GM19467 (cell line): ENCODE measurements at regions not wholly inside any gene's neighbourhood (a gene's known extent, or its start where the extent isn't known, plus 50 kb on each side); places are given as distances from the start of the nearest gene placed in this dataset.
"Not testable (repeated sequence)": the region's sequence is repeated elsewhere in the genome, so short reads cannot be mapped to it uniquely, and the experiment has no call there.

Source experiments
- ATAC-seq: cut with Tn5 transposase; IDR thresholded peaks from one replicate; pipeline ENCODE4 v1.9.1; 2021; ENCODE audit warnings: mild to moderate bottlenecking, moderate library complexity; ENCODE audit not compliant: unreplicated experiment

DNA sequence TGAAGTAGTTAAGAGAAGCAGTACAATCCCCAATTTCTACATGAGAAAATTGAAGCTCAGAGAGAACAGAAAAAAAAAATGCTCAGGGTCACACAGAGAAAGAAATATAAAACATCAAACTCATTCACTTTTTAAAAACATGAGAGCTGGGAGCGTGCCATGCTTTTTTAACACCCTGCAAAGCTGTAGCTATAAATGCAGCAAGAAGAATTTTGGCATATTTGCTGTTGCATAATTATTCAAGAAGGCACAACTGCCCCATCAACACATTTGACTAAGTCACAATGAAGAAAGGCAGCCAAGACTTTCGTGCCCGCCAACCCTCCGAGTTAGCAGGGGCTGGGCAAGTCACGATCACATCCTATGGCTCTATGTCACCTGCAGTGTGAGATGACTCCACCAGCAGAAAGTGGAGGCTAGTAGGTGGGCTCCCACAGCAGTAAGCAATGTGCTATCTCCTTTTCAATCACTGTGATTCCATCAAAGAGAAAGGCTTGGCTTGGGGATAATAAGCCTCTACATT is 214.8 kb downstream of the DHX15 start:
- no peak for ATAC-seq

DNA sequence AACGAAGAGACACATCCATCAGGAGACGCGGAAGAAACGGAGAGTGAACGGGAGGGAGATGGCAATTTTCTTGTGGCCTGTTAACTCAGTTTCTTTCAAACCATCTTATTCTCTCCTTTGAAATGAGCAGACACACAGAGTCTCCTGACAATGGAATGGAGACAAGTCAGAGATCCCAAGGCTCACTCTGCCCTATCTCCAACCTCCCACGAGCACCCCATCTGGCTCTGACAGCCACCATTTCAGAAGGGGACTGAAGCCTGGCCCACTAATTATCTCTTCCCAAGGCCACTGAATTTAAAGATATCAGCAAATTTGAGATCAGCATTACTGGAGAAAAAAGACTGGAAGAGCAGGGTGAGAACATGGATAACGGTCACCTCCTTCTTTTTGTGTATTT is 215.6 kb downstream of the DHX15 start:
- no peak for ATAC-seq

DNA sequence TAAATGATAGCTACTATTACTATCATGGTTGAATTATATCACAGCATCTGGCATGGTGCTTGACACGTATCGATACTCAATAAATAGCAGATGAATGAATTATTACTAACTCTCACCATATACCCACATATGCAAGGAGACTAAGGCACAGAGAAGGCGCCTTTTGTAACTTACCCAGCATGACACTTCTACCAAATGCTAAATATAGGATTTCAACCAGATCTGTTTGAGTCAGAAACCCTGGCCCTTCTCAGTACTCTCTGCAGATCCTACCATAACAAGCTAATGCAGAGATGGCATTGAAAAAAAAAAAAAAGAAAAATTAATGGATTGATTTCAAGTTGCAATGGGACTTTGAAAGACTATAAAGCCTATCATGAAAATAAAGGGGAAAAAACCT is 219.5 kb downstream of the DHX15 start:
- ATAC-seq: no peak

DNA sequence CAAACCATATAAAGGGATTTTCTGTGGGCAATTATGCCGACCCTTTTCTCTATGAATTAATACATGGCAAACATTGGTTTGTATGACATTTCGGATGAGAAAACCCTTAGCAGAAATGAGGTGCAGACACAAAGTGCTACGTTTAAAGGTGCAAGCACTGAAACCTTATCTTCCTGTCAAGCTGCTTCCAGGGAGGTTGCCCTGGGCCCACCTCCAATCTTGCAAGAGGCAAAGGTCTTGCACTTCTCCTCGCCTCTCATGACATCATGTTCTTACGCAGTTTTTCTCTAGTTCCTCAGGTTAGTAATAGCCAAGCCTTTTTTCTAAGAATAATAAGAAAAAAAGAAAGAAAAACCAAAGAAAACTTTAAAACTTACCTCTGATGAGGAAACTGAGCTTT is 220.1 kb downstream of the DHX15 start:
- ATAC-seq: no peak

DNA sequence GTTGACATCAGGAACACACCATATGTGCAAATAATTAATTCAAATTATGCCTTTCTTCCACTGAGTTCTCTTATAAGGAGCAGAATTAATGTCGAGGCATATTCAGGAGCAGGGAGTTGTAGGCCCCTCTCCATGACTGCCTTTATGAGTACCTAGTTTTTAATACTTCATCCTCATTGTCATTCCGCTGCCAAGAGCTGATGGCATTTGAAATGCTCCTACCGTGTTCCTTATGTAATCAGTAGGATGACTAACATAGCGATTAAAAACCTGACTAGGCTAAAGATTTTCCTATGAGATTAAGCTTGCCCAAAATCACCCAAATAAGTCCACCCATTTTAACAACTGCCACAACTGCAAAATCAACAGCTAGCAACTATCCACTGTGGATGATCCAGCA is 220.6 kb downstream of the DHX15 start:
- ATAC-seq: no peak

DNA sequence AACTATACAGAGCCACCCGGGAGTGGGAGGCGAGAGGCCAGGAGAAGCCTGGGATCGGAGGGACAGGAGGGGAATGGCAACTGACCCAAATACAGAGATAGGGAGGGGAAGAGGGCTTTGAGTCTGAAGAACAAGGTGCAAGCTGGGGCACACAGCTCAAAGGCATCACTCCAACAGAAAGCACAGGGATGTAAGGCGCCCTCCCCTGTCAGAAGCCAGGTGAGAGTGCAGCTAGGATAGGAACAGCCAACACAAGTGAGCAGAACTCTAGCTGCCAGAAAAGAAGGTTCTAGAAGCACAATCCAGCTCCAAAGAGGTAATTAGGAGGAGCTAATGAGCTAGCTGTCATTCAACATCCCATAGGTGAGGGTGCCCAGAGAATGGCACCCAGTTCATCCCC is 232.2 kb downstream of the DHX15 start:
- no peak for ATAC-seq

DNA sequence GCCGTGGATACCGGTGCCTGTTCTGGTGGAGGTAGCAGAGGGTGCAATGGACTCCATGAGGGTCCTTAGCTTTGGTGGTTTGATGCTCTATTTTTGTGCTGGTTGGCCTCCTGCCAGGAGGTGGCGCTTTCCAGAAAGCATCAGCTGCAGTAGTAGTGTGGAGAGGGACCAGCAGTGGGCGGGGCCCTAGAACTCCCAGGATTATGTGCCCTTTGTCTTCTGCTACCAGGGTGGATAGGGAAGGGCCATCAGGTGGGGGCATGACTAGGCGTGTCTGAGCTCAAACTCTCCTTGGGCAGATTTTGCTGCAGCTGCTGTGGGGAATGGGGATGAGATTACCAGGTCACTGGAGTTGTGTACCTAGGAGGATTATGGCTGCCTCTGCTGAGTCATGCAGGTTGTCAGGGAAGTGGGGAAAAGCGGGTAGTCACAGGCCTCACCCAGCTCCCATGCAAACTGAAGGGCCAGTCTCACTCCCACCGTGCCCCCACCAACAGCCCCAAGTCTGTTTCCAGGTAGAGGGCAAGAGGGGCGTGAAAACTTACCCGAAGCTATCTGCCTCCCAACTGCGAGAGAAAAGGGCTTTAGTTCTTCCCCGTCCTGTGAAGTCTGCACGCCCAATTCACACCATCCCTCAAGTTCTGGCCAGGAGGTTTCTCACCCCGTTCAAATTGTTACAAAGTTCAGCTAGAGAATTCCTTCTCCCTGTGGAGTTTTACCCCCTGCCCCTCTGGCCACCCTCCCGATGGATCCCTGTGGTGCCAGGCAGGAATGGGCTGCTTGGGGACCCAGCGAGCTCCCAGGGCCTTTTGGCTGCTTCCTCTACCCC is 235.0 kb downstream of the DHX15 start:
- not testable (repeated sequence) for ATAC-seq

DNA sequence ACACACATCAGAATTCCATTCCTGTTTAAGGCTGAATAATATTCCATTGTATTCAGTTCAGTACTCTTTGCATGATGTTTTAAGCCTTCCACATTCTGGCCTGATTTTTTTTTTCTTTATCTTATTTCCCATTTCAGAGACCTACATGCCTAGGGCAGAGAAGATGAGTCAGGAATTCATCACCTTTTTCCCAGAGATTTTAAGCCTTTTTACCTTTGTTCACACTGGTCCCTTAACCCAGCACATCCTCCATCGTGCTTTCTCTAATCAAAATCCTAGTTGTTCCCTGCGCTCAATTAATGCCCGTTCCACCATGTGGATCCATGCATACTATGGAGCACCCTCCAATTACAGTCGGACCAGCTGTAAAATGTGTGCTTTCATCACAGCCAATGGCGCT is 245.1 kb downstream of the DHX15 start:
- ATAC-seq: no peak

DNA sequence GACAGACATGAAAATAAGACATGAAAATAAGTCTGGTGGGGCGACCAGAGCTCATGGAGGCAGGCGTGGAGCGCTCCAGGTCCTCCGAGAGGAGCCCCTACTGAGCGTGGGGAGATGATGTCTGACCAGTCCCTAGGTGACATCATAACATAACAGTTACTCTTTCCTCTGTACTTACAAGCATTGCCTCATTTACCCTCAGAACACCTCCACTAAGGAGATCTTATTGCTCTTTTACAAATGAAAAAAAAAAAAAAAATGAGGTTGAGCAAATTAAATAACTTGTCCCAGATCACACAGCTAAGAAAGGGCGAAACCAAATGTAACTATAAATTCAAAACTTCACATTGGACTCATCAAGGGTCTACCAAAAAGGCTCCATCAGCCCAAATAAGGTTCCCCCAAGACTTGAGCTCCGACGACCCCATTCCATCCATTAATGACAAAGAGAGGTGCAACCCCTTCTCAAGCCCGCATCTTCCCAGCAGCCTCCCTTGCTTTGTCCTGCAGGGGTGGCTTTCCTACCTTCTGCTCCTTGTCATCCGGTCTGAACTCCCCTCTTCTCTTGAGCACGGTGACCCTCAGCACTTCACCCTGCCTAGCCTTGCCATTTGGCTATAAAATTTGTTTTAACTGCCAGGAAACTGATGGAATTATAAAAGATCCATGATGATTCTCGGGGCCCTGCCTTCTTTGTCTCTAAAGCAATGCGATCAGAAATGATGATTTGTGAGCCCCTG is 246.7 kb downstream of the DHX15 start:
- no peak for ATAC-seq

DNA sequence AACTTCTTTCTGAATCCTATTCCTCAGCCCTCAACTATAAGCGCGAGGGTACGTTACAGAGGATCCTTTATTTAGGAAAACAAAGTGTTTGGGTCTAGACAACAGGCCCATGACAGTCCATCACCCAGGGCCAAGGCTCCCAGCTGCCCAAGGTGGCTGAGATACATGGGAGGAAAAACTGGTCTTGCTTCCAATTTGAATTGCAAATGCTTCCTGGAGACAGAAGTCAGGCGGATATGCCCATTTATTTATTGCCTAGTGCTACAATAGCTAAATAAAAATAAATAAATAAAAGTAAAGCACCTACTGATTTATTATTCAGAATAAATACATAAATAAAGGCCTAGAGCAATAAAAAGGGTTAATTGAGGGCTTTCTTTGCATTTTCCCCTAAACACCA is 248.7 kb downstream of the DHX15 start:
- ATAC-seq: no peak

DNA sequence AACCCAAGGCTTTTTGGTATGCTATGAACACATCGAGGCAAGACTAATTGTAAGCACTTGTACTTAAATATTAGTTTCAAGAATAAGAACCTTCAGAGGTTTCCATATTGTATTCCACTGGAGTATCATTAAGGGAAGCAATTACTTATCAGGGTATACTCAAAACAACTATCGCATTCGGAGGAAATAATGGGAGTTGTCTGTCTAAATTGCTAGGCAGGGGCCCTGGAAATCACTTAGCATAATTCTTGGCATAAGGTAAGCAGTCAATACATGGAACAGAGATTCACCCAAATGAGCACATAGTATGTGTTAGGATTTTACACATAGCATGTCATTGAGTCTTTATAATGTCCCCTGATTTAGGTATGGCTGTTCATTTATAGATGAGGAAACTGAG is 249.4 kb downstream of the DHX15 start:
- no peak for ATAC-seq

DNA sequence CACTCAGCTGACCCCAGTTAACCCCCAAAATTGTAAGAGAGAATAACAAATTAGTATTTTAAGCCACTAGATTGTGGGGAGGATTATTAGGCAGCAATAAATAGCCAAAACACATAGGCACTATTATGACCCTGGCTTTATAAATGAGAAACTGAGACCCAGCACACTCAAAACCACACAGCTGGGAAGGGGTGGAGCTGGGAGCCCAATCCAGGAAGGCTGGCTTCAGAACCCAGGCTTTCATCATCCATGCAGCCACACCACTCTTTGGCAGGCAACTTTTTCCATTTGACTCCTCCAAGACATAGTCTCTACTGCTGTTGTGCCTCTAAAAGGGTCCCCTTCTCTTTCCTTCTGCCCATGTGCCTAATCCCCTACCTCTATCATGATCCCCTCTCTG is 253.8 kb downstream of the DHX15 start:
- no peak for ATAC-seq

DNA sequence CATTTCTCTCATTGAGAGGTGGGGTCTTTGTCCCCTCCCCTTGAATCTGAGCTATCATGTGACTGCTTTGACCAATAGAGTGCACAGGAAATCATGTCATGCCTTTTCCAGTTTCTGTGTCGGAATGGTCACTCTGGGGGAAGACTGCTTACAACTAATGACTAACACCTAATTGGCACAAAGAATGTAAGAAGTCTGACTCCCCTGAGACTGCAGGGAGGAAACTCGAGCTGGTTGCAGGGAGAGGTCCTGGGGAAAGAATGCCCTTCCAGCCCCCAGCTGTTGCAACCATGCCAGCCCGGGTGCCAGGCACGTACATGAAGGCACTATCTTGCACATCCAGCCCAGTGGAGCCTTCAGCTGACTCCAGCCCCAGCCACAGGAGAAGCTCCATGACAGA is 254.2 kb downstream of the DHX15 start:
- ATAC-seq: no peak

DNA sequence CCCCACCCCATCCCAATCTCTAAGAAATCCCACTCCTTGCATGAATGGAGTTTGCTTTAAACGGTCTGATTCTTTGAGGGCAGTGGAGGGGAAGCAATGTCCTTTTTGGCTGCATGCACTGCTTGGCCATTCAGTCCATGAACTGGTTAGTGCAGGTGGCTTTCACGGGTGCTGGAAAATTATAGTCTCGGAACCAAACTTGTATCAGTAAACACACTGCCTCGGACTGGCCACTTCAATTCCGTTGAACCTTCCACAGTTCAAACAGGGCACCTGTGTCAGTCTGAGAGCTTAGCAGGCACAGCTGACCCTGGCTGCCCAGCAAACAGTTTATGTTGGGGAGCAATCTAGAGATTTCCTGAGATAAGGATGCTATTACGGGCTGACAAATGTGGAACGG is 255.6 kb downstream of the DHX15 start:
- no peak for ATAC-seq

DNA sequence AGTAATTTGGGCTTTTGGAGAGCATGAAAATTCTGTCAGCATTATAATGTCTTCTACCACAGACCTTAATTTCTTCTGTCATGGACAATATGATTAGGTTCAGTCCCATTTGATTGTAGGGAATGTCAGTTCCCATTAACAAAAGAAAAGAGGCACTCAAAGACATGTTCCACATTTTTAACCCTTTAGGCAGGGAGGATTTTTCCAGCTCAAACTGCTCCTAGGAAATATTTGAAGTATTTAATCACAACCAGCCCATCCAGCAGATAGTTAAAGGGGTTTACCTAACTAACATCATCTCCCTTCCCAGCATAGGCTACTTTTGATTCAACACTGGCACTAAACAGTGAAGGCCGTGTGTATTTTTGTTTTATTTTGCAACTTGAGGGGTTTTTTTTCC is 256.0 kb downstream of the DHX15 start:
- no peak for ATAC-seq

DNA sequence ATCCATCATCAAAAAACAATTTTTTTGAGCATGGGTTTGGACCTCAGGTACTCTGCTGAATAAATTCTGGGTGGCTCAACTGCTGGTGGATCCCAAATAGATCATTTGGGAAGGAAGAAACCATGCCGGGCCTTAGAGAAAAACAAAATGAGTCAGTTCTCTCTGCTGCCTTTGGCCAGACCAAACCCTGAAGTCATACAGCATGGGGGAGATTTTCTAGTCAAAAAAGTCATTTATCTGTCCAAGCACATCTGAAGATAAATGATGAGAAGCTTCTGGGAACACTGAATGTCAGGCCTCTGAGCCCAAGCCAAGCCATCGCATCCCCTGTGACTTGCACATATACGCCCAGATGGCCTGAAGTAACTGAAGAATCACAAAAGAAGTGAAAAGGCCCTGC is 261.4 kb downstream of the DHX15 start:
- no peak for ATAC-seq

DNA sequence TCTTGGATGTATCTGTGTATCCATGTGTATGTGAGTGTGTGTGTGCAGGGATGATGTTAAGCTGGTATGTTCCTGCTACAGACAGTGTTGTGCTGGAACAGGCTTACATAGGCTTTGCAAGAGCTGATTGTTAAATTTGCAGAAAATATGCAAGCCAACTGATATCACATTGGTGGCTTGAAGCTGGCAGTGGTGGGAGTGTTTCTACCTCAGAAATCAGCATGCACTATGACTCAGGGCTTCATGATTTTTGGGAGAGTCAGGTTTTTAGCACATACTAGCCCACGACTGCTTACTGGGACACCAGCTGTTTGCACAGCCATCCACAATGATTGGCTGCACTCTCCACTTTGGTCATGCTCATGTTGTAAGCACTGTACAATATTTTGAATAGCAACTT is 261.8 kb downstream of the DHX15 start:
- ATAC-seq: no peak

DNA sequence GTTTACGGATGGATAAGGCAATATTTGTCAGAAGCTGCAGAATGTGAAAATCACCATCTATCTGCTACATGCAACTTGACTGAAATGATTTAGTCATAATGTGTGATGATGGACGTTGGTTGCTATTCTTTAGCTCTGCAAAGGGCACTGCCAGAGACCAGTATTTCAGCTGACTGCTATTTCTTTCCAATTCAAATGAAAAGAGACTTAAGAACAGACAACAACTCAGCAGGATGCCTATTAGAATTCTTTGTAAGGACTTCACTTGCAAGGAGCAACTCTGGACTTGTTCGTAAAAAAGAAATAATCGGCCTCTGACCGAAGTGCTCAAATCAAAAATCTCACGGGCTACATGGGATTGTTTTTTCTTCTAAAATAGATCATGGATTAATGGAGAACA is 262.7 kb downstream of the DHX15 start:
- no peak for ATAC-seq

DNA sequence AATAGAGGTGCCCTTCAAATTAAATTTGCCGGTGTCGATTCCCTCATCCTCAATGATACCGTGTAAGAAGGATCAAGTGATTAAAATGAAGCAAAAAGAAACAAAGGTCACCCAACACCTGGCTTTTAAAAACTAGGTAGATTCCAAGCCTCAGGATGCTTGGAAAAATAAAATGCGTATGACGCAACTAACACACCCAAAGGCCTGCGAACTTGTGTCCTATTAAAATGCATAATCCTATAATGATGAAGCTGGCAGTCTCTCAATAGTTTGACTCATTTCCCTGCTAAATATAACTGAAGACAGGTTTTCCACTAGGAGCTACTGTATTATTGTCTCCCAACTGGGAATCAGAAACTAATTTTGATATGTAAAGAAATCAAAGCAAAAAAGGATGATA is 263.2 kb downstream of the DHX15 start:
- ATAC-seq: no peak

DNA sequence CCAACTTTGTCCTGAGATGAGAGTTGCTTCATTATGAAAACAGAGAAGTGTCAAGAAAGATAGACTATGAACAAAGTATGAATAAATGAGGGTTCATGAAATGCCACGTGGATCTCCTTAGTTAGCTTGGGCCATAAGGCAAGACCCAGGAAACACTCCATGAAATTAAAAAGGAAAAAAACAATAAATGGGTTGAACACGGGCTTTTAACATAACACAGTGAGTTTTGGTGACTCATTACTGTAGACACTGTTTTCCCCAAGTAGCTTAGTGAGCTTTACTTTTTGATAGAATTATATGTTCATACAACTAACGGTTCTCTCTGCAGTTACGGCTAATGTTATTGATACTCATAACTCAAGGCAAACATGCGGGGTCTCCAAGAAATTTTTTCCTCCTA is 265.0 kb downstream of the DHX15 start:
- ATAC-seq: no peak

DNA sequence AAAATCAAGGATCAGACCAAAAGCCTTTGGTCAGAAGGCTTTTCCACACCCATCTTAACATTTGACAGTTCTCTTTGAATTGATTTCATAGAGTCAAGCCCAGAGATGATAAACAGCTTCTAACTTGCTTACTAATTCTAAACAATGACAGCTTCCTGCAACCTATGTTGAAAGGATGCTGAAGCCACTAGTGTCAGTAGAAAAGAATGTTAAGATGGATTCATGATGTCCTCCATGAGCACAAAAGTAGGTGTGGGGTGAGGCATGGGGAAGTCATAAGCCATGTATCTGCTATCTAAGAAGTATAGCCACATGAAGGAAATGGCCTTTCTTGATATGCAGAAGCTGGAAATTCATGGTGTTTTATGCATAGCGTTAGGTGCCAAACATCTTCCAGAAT is 269.3 kb downstream of the DHX15 start:
- no peak for ATAC-seq

DNA sequence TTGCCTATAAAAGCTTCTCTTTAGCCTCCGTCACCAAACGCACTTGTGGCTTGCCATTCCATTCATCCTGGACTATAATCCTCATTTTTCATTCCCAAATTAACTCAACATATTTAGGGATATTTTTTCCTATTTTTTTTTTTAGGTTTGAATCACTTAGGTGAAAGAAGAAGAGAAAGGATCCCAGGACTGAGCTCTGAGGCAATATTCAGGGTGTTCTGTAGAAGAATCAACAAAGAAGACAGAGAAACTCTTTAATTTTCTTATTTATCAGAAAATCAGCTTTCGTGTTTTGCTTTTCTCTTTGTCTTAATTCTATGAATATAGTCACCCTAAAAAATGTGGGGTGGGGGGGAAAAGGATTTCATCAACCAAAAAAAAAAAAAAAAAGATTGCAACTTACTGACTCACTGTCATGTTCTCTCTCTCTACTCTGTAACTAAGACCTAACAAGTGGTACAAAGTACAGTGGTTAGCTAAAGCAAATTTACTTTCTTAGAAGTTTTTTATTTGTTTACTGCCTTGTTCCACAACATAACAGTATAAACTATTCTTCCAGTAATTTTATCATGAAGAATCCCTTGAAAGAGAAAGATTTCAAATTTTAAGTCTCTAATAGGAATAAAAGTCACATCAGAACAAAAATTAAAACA is 272.0 kb downstream of the DHX15 start:
- ATAC-seq: no peak
